ENCODE measurements at regions not wholly inside any gene's neighbourhood (a gene's known extent, or its start where the extent isn't known, plus 50 kb on each side); places are given as distances from the start of the nearest gene placed in this dataset.

DNA sequence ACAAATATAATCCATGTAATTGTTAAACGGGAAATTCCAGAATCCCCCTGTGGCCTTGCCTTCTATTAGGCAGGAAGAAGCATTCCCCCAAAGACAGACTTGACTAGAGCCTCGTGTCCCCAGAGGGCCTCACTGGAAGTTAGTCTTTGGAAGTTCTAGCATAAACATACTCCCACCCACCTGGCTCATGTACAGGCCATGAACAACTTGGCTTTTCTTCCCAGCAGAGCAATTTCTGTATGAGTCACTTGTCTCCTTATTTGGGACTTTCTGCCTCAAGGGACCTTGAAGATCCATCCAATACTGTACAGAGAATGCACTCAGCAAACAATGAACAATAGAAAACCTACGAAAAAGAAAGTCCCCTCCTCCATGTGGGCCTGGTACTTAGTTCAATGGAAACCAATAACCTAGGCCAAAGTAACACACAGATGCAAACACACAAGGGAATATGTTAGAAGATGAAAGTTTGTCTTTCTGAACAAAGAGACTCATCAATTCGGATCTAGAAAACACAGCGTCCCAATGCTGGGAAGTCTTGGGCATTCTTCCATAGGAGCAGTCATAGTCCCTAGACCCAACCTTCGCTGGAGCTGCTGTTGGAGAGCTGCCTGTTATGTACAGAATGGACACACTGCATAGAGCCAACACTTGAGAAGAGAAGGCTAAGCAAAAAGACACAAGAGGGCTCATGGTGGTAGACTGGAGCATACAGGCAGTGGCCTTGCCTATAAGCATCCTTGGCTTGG lies 303.5 kb downstream of the HRH4 start:
- Mint-ChIP-seq H3K4me3 (ENCODE audit: unreplicated experiment) (no peak overlapping the region), H3K36me3 (ENCODE audit: unreplicated experiment) (peaks cover 2% of the 10 kb centered on the region), H3K9me3 (ENCODE audit: unreplicated experiment) (peaks cover 24% of the 10 kb centered on the region), H3K4me1 (ENCODE audit: unreplicated experiment) (peaks cover 12% of the 10 kb centered on the region), H3K27ac (ENCODE audit: unreplicated experiment) (no peak overlapping the region), H3K27me3 (ENCODE audit: unreplicated experiment) (no peaks in the 10 kb centered on the region)
- DNase-seq (ENCODE audit: extremely low spot score, unreplicated experiment), result no peak
- TF ChIP-seq CTCF (IDR thresholded peaks at IDR 0.05), result no peak

DNA sequence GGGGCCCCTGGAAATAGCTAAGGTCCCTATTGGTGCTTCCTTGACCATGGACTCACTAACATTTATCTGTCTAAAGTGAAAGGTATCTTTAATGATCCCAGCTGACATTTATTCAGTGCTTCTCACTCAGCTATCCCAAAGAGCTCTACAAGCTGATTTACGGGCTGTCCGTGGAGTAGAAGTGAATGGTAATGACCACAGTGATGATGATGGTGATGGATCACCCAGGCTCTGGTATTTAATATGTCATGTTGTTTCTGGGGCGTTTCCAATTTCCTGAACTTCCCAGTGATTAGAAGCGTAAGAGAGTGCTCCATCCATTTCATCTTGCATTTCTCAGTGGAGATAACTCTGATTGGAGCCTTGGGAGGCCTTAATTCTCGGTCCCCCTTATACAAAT lies 304.3 kb downstream of the HRH4 start:
- no peak for DNase-seq (ENCODE audit: extremely low spot score, unreplicated experiment)
- no peaks in the 10 kb centered on the region for H3K27me3 Mint-ChIP-seq (ENCODE audit: unreplicated experiment)
- H3K27ac Mint-ChIP-seq (ENCODE audit: unreplicated experiment), result no peak overlapping the region
- peaks cover 12% of the 10 kb centered on the region for H3K4me1 Mint-ChIP-seq (ENCODE audit: unreplicated experiment)
- no peak for TF ChIP-seq CTCF (IDR thresholded peaks at IDR 0.05)
- H3K9me3 Mint-ChIP-seq (ENCODE audit: unreplicated experiment), result peaks cover 24% of the 10 kb centered on the region
- H3K4me3 Mint-ChIP-seq (ENCODE audit: unreplicated experiment), result no peak overlapping the region
- H3K36me3 Mint-ChIP-seq (ENCODE audit: unreplicated experiment), result peaks cover 2% of the 10 kb centered on the region

- TF ChIP-seq CTCF (IDR thresholded peaks at IDR 0.05), result no peak
- Mint-ChIP-seq H3K9me3 (ENCODE audit: unreplicated experiment) (peaks cover 20% of the 10 kb centered on the region), H3K27ac (ENCODE audit: unreplicated experiment) (no peak overlapping the region), H3K4me1 (ENCODE audit: unreplicated experiment) (peaks cover 12% of the 10 kb centered on the region), H3K4me3 (ENCODE audit: unreplicated experiment) (no peak overlapping the region), H3K27me3 (ENCODE audit: unreplicated experiment) (no peaks in the 10 kb centered on the region), H3K36me3 (ENCODE audit: unreplicated experiment) (peaks cover 2% of the 10 kb centered on the region)
- no peak for DNase-seq (ENCODE audit: extremely low spot score, unreplicated experiment)
These were observed 305.9 kb downstream of the HRH4 start for GRCh38 chr18:24766376-24766775.

DNA sequence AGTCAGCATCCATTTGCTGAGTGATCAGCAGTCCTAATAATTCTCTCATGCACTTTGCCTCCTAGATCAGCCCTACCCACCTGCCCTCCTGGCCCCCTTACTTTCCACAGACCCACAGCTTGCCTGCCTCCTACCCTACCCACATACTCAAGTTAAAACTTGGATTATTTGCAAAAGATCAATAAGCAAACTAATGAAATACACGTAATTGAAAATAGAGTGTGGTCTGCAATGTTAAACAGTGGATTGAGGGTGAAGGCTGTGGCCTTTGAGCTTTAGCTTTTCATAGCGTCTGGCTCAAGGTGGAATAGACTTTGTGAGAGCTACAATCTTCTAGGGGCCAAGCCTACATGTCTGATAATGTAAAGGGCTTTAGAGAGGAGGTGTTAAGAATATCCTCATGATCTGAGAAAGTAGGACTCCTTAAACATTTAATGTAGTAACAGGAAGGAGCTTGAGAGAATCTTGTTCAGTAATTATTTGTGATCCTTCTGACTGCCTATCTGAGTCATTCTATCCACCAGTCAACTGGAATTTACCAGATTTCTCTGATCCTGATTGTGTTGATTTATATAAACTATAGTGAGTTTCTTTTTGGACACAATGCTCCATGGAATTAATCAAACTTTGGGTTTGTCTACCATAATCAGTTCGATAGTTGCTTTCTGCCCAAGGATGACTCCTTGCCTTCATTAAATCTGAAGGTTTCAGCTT lies 310.0 kb downstream of the HRH4 start:
- H3K9me3 Mint-ChIP-seq (ENCODE audit: unreplicated experiment), result peaks cover 9% of the 10 kb centered on the region
- H3K36me3 Mint-ChIP-seq (ENCODE audit: unreplicated experiment), result no peaks in the 10 kb centered on the region
- no peaks in the 10 kb centered on the region for H3K4me1 Mint-ChIP-seq (ENCODE audit: unreplicated experiment)
- no peak for DNase-seq (ENCODE audit: extremely low spot score, unreplicated experiment)
- no peaks in the 10 kb centered on the region for H3K27me3 Mint-ChIP-seq (ENCODE audit: unreplicated experiment)
- TF ChIP-seq CTCF (IDR thresholded peaks at IDR 0.05), result no peak
- no peak overlapping the region for H3K27ac Mint-ChIP-seq (ENCODE audit: unreplicated experiment)
- H3K4me3 Mint-ChIP-seq (ENCODE audit: unreplicated experiment), result no peak overlapping the region

GRCh38 chr18:24771300-24771699 lies 310.9 kb downstream of the HRH4 start:
- H3K4me3 Mint-ChIP-seq (ENCODE audit: unreplicated experiment), result no peak overlapping the region

More at GRCh38 chr18:24771300-24771699, 310.9 kb downstream of the HRH4 start:
- no peak for TF ChIP-seq CTCF (IDR thresholded peaks at IDR 0.05)
- no peaks in the 10 kb centered on the region for H3K27me3 Mint-ChIP-seq (ENCODE audit: unreplicated experiment)
- DNase-seq (ENCODE audit: extremely low spot score, unreplicated experiment), result no peak
- peaks cover 9% of the 10 kb centered on the region for H3K9me3 Mint-ChIP-seq (ENCODE audit: unreplicated experiment)
- H3K4me1 Mint-ChIP-seq (ENCODE audit: unreplicated experiment), result no peaks in the 10 kb centered on the region
- no peaks in the 10 kb centered on the region for H3K36me3 Mint-ChIP-seq (ENCODE audit: unreplicated experiment)
- H3K27ac Mint-ChIP-seq (ENCODE audit: unreplicated experiment), result no peak overlapping the region

All from osteocyte (in vitro differentiated cells).